ENCODE measurements at regions not wholly inside any gene's neighbourhood (a gene's known extent, or its start where the extent isn't known, plus 50 kb on each side); places are given as distances from the start of the nearest gene placed in this dataset.
"Not testable (repeated sequence)": the region's sequence is repeated elsewhere in the genome, so short reads cannot be mapped to it uniquely, and the experiment has no call there.

DNA sequence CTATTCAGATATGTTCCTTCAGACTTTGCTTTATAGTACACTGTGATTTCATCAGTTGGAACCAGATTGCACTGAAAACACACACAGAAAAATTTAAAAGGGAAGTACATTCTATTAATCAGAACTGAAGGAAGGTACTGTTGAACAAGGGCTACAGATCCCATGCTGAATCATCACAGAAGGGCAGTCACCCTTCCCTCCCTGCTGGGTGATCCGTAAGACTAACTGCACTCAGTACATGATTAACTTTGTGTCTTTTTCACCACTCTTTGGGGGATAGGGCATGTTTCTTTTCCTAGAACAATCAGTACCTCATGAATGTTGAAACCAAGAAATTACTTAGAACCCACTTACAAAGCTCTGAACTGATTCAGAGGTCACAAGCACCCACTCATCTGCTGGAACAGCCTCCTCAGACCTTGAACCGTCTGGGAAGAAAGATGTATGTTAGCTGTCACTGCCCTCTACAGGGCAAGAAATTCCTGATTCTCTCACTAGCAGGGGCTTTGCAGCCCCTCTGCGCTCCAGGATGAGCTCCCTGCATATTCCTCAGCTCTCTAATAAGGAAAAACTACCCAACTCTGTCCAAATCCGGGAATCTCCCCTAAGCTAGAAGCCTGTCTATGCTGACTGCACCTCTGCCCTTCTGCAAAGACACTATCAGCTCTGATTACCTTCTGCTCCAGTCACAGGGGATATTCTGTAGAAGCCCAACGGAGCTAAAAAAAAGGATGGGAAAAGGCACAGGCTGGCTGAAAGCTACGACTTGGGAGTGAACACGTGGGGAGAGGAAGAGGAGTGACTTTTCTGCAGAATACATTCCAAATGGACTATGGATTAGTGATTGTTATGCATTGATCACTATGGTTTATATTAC is 51.0 kb downstream of the IARS1 start:
- H3K27ac Mint-ChIP-seq: no peak overlapping the region
- POLR2A ChIA-PET: no interaction called here
- no peaks in the 10 kb centered on the region for H3K9me3 Mint-ChIP-seq
- peaks cover 88% of the 10 kb centered on the region for H3K36me3 Mint-ChIP-seq (ENCODE audit: low read depth)
- H3K27me3 Mint-ChIP-seq: no peaks in the 10 kb centered on the region
- CTCF ChIA-PET: interaction anchor here (2.6 kb wide), 1 partner anchor 103 kb away, joined by 30 read pairs; no protein-coding TSS in a partner anchor
- H3K4me3 Mint-ChIP-seq: no peak overlapping the region
- no peak for DNase-seq
- no peaks in the 10 kb centered on the region for H3K4me1 Mint-ChIP-seq

DNA sequence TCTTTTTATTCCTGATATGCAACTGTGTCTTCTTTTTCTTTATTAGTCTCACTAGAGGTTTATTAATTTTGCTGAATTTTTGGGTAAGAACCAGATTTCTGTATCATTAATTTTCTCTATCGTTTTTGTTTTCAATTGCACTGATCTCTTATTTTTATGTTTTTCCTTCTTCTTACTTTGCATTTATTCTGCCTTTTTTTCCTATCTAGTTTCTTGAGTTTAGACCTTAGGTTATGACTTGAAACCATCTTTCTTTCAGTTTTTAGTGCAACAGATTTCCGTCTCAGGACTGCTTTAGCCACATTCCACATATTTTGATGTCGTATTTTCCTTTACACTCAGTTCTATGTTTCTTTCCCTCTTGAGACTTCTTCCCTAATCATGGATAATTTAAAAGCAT is 56.6 kb downstream of the IARS1 start:
- ChIA-PET CTCF (no interaction called here), POLR2A (no interaction called here)
- Mint-ChIP-seq H3K27ac (no peak overlapping the region), H3K36me3 (ENCODE audit: low read depth) (peaks cover 80% of the 10 kb centered on the region), H3K4me1 (peaks cover 11% of the 10 kb centered on the region), H3K4me3 (no peak overlapping the region), H3K27me3 (no peaks in the 10 kb centered on the region), H3K9me3 (no peaks in the 10 kb centered on the region)
- DNase-seq: no peak

DNA sequence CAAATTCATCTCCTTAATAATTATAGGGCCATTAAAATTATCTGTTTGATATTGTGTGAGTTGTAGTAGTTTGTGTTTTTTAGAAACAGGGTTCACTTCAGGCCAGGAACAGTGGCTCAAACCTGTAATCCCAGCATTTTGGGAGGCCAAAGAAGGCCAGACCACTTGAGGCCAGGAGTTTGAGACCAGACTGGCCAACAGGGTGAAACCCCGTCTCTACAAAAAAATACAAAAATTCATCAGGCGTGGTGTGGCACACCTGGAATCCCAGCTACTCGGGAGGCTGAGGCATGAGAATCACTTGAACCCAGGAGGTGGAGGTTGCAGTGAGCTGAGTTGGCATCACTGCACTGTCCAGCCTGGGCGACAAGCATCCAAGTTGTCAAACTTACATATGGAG is 57.0 kb downstream of the IARS1 start:
- ChIA-PET POLR2A (no interaction called here), CTCF (no interaction called here)
- no peaks in the 10 kb centered on the region for H3K9me3 Mint-ChIP-seq
- no peak for DNase-seq
- H3K36me3 Mint-ChIP-seq (ENCODE audit: low read depth): peaks cover 76% of the 10 kb centered on the region
- H3K27me3 Mint-ChIP-seq: no peaks in the 10 kb centered on the region
- H3K4me3 Mint-ChIP-seq: no peak overlapping the region
- peaks cover 11% of the 10 kb centered on the region for H3K4me1 Mint-ChIP-seq
- H3K27ac Mint-ChIP-seq: no peak overlapping the region

DNA sequence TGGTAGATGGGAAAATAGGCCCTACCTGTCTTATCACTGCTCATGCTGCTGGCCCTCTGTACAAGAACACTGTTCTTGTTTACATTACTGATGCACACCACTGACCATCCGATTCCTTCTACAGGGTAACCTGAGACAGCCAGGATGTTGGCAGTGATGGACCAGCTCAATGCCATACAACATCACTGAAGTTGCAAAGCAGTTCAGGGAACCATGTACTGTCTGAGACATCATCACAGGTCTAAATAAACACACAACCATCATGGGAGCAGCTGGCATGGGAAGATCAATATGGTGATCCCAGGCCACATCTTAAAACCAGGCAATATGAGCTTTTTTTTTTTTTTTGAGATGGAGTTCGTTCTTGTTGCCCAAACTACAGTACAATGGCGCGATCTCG is 59.0 kb downstream of the IARS1 start:
- no peak overlapping the region for H3K4me3 Mint-ChIP-seq
- peaks cover 11% of the 10 kb centered on the region for H3K4me1 Mint-ChIP-seq
- no peaks in the 10 kb centered on the region for H3K9me3 Mint-ChIP-seq
- ChIA-PET POLR2A (no interaction called here), CTCF (interaction anchor here (0.6 to 1.2 kb wide), 2 partner anchors 96 to 409 kb away, joined by 3 read pairs; no protein-coding TSS in a partner anchor)
- no peak overlapping the region for H3K27ac Mint-ChIP-seq
- H3K36me3 Mint-ChIP-seq (ENCODE audit: low read depth): peaks cover 70% of the 10 kb centered on the region
- H3K27me3 Mint-ChIP-seq: no peaks in the 10 kb centered on the region
- DNase-seq: no peak

DNA sequence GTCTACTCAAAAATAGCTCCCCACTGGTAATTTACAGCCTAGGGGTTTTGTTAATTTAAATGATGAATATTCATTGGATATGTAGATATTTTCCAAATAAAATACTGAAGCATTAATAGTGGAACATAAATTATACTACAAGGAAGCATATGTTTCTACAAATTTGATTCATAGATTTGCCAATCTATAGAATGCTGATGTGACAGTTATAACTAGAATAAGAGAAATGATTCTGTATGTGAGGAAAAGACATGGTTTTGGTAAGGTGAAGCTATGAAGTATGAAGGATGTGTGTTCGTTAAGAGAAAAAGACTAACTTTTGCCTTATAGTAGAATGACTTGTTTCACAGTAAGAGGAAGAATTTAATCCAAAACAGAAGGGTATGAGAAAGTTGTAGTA is 61.3 kb downstream of the IARS1 start:
- Mint-ChIP-seq H3K36me3 (ENCODE audit: low read depth) (peaks cover 64% of the 10 kb centered on the region), H3K9me3 (no peaks in the 10 kb centered on the region), H3K27me3 (no peaks in the 10 kb centered on the region), H3K4me3 (no peak overlapping the region), H3K27ac (peak overlapping the region; percentile 16), H3K4me1 (peaks cover 11% of the 10 kb centered on the region)
- no peak for DNase-seq
- ChIA-PET POLR2A (no interaction called here), CTCF (interaction anchor here (1.6 kb wide), 1 partner anchor 92 kb away, joined by 5 read pairs; no protein-coding TSS in a partner anchor)

DNA sequence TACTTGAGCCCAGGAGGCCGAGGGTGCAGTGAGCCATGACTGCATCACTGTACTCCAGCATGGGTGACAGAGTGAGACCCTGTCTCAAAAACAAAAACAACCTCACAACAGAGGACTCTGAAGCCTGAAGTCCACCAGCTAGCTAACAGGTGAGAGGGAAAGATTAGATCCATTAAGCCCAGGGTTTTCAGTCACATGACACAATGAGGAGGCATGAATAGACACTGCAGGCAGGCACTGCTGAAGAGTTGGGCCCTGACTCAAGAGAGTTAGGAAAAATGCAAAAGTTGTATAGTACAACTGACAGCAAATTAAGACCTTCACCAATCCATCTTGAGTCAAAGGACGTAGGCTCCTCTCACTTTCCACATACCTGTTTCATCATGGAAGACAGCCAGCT is 64.9 kb downstream of the IARS1 start:
- POLR2A ChIA-PET: no interaction called here
- H3K36me3 Mint-ChIP-seq (ENCODE audit: low read depth): peaks cover 62% of the 10 kb centered on the region
- CTCF ChIA-PET: interaction anchor here (1.0 kb wide), 1 partner anchor 91 kb away, joined by 3 read pairs; no protein-coding TSS in a partner anchor

DNA sequence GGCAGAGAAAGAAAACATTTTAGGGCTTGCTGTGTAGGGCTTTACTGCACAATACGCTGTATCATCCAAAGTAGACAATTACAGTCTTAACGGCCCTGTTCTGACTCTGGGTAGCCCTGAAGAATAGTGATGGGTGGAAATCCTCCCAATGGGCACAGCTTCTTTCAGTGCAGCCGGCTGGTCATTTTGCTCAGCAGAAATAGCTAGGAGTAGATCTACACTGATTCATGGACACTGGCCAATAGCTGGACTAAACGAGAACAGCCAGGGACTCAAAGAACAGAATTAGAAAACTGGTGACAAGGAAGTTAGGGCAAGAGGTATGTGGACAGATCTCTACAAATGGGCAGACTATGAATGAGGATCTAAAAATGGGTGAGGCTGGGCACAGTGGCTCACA is 69.3 kb downstream of the IARS1 start:
- Mint-ChIP-seq H3K27ac (no peak overlapping the region), H3K4me1 (peaks cover 2% of the 10 kb centered on the region), H3K9me3 (no peaks in the 10 kb centered on the region), H3K27me3 (no peaks in the 10 kb centered on the region), H3K4me3 (no peak overlapping the region), H3K36me3 (ENCODE audit: low read depth) (peaks cover 65% of the 10 kb centered on the region)
- DNase-seq: no peak
- ChIA-PET POLR2A (no interaction called here), CTCF (interaction anchor here (1.8 kb wide), 1 partner anchor 83 kb away, joined by 7 read pairs; no protein-coding TSS in a partner anchor)

More for the DNA sequence above, 64.9 kb downstream of the IARS1 start:
- no peak for DNase-seq
- H3K9me3 Mint-ChIP-seq: no peaks in the 10 kb centered on the region
- no peak overlapping the region for H3K4me3 Mint-ChIP-seq
- no peaks in the 10 kb centered on the region for H3K27me3 Mint-ChIP-seq
- peaks cover 8% of the 10 kb centered on the region for H3K4me1 Mint-ChIP-seq
- H3K27ac Mint-ChIP-seq: no peak overlapping the region

DNA sequence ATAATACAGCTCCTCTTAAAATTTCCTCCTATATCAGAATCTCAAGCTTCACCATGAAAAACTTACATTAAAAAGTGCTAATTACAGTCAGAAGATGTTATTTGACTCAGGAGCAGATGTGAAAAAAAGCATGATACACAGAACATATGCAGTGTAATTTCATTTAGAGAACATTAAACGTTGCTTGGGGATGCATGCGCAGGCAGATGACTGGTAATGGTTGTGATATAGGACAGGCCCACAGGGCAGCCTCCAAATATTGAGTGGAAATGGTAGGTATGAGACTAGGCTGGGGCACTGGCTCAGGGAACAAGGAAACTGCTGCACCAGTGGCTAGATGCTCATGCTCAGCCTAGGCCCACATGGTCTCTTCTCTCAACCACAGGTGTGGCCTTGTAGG is 69.7 kb downstream of the IARS1 start:
- CTCF ChIA-PET: interaction anchor here (1.8 kb wide), 1 partner anchor 83 kb away, joined by 7 read pairs; no protein-coding TSS in a partner anchor
- peaks cover 2% of the 10 kb centered on the region for H3K4me1 Mint-ChIP-seq
- H3K4me3 Mint-ChIP-seq: no peak overlapping the region
- H3K36me3 Mint-ChIP-seq (ENCODE audit: low read depth): peaks cover 66% of the 10 kb centered on the region
- DNase-seq: no peak
- POLR2A ChIA-PET: no interaction called here
- H3K27ac Mint-ChIP-seq: no peak overlapping the region
- no peaks in the 10 kb centered on the region for H3K9me3 Mint-ChIP-seq
- H3K27me3 Mint-ChIP-seq: no peaks in the 10 kb centered on the region

DNA sequence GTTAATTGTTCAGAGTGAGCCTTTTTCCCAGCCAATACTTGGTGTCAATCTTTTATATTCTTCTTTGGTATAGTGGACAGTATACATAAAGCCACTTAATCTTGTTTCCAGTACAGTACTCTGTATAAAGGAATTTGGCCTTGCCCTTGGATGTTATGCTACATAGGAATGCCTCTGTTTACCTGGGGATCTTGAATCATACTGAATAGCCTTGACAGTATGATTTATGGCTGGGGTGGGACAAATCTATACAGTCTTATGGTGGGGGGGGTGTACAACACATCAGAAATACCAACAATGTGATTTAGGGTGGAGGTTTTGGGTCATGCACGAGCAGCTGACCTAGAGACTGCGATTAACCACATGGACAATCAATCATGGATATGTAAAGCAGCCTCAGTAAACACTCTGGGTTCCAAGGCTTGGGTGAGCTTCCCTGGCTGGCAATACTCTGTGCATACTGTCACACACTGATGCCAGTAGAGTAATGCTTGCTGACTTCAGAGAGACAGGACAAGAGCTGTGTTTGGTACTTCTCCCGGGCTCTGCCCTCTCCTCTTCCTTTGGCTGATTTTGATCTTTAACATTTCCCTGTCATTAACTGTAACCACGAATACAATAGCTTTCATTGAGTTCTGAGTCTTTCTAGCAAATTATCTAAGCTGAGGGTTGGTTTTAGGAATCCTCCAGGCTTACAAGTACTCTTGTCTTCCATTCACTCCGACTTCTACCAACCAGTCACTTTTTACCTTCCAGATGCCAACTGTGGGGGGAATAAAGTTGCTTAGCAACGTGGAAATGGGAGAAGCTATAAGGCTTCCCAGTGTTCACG is 84.6 kb downstream of the IARS1 start:
- Mint-ChIP-seq H3K36me3 (ENCODE audit: low read depth) (peaks cover 64% of the 10 kb centered on the region), H3K27me3 (no peaks in the 10 kb centered on the region), H3K27ac (no peak overlapping the region), H3K4me1 (no peaks in the 10 kb centered on the region), H3K9me3 (no peaks in the 10 kb centered on the region), H3K4me3 (no peak overlapping the region)
- CTCF ChIA-PET: no interaction called here
- POLR2A ChIA-PET: no interaction called here
- no peak for DNase-seq

DNA sequence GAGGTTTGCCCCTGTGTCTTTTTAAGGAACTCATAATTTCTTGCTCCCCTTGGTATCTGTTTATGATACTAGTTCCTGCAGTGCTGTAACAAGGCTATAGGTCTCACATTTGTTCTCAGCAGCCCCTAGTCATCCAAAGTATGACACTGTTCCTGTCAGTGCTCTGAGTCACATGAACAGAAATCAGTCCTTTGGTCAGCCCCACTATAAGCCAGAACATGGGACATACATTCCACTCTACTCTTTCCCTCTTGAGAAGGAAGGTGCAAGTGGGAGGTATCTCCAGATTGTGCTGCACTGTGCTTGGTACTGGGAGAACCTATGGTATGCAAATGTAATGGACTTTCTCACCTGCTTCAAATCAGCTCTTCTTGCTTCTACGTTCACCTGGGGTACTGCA is 87.0 kb downstream of the IARS1 start:
- no peaks in the 10 kb centered on the region for H3K4me1 Mint-ChIP-seq
- CTCF ChIA-PET: no interaction called here
- H3K9me3 Mint-ChIP-seq: no peaks in the 10 kb centered on the region
- POLR2A ChIA-PET: no interaction called here
- no peaks in the 10 kb centered on the region for H3K27me3 Mint-ChIP-seq
- no peak for DNase-seq
- peaks cover 42% of the 10 kb centered on the region for H3K36me3 Mint-ChIP-seq (ENCODE audit: low read depth)
- H3K4me3 Mint-ChIP-seq: no peak overlapping the region
- H3K27ac Mint-ChIP-seq: no peak overlapping the region

DNA sequence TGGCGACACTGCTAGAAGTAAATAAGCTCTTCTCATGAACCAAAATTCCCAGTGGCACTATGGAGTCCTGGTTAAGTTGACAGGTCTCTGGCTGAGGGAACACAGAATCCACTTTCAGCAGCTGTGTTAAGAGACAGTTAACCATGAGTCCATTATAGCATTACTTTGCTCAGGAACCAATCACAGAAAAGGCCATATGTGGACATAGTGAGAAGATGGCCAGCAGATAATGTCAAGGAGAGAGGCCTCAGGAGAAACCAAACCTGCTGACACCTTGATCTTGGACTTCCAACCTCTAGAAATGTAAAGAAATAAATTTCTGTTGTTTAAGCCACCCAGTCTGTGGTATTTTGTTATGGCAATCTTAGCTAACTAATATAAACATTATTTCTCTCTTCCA is 88.7 kb upstream of the SPTLC1 start:
- CTCF ChIA-PET: interaction anchor here (1.3 to 1.9 kb wide), 2 partner anchors 8 to 64 kb away, joined by 3 to 8 read pairs; no protein-coding TSS in a partner anchor
- DNase-seq, H3K9me3 Mint-ChIP-seq, H3K4me3 Mint-ChIP-seq, H3K4me1 Mint-ChIP-seq, H3K27ac Mint-ChIP-seq, H3K27me3 Mint-ChIP-seq, POLR2A ChIA-PET: not testable (repeated sequence)
- peaks cover 16% of the 10 kb centered on the region for H3K36me3 Mint-ChIP-seq (ENCODE audit: low read depth)

DNA sequence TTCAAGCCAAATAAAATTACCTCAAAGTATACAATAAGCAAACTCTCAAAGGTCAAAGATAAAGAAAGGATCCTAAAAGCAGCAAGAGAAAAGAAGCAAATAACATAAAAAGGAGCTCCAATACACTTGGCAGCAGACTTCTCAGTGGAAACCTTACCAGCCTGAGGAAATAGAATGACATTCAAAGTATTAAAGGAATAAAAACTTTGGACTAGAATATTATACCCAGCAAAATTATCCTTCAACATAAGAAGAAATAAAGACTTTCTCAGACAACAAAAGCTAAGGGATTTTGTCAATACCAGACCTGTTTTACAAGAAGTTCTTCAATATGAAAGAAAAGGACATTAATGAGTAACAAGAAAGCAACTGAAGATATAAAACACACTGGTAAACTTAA is 83.0 kb upstream of the SPTLC1 start:
- H3K4me3 Mint-ChIP-seq; POLR2A ChIA-PET; H3K4me1 Mint-ChIP-seq; H3K27ac Mint-ChIP-seq; H3K9me3 Mint-ChIP-seq; DNase-seq; H3K36me3 Mint-ChIP-seq (ENCODE audit: low read depth); H3K27me3 Mint-ChIP-seq; CTCF ChIA-PET: not testable (repeated sequence)

DNA sequence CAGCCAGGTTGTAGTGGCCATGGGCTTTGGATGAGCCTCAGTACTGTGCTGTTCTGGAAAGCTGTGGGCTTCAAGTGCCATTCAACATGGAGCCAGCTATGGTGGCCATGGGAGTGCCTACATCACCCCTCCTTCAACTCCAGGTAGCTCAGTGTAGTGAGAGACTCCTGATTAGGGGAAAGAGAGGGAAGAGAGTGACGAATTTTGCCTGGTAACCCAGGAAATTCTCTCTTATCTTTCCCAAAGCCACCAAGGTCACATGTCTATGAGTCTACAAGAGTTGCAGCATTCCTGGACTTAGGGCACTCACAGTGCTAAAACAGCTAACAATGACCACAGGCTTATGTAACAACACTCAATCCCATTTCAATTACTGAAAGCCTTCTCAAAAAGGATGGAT is 81.7 kb upstream of the SPTLC1 start:
- CTCF ChIA-PET: interaction anchor here (2.8 kb wide), 1 partner anchor 57 kb away, joined by 8 read pairs; no protein-coding TSS in a partner anchor
- no peaks in the 10 kb centered on the region for H3K4me1 Mint-ChIP-seq
- H3K4me3 Mint-ChIP-seq: no peak overlapping the region

More for the DNA sequence above, 81.7 kb upstream of the SPTLC1 start:
- no peak for DNase-seq
- H3K27me3 Mint-ChIP-seq: peaks cover 7% of the 10 kb centered on the region
- POLR2A ChIA-PET: no interaction called here
- no peak overlapping the region for H3K27ac Mint-ChIP-seq
- peaks cover 7% of the 10 kb centered on the region for H3K9me3 Mint-ChIP-seq
- H3K36me3 Mint-ChIP-seq (ENCODE audit: low read depth): no peaks in the 10 kb centered on the region

All from activated CD4-positive, alpha-beta memory T cell treated with anti-CD3 and anti-CD28 coated beads, Interleukin-2, amount 10 ng/mL, durations not matched to agents 7 days and 5 days (primary cell).